Endodermal cell (in vitro differentiated cells): ENCODE measurements at regions not wholly inside any gene's neighbourhood (a gene's known extent, or its start where the extent isn't known, plus 50 kb on each side); places are given as distances from the start of the nearest gene placed in this dataset.

Source experiments
- DNase-seq: peaks from one replicate; pipeline ENCODE4 v3.0.0-alpha.2; 2017
- H3K27ac ChIP-seq: 2 replicates; pipeline ENCODE4 v1.5.1; 2013; ENCODE audit warnings: mild to moderate bottlenecking, low read depth, low read length, moderate library complexity
- H3K27me3 ChIP-seq: 2 replicates; pipeline ENCODE4 v1.6.1; 2013; ENCODE audit warnings: mild to moderate bottlenecking, low read length, moderate library complexity; ENCODE audit not compliant: insufficient read depth, control insufficient read depth, poor library complexity, severe bottlenecking
- H3K36me3 ChIP-seq: 2 replicates; pipeline ENCODE4 v1.7.0; 2013; ENCODE audit warnings: mild to moderate bottlenecking, low read length, moderate library complexity; ENCODE audit not compliant: control insufficient read depth, insufficient read depth
- H3K4me1 ChIP-seq: one replicate; pipeline ENCODE4 v1.7.0; 2013; ENCODE audit warnings: low read length; ENCODE audit not compliant: control insufficient read depth, insufficient read depth
- H3K4me3 ChIP-seq: 2 replicates; pipeline ENCODE4 v1.5.1; 2013; ENCODE audit warnings: mild to moderate bottlenecking, low read length, moderate library complexity
- H3K9ac ChIP-seq: 2 replicates; pipeline ENCODE4 v1.6.1; 2013; ENCODE audit warnings: mild to moderate bottlenecking, low read length, moderate library complexity; ENCODE audit not compliant: poor library complexity, severe bottlenecking; ENCODE audit errors: extremely low read depth
- H3K9me3 ChIP-seq: 2 replicates; pipeline ENCODE4 v1.6.1; 2013; ENCODE audit warnings: mild to moderate bottlenecking, low read length, moderate library complexity; ENCODE audit not compliant: control insufficient read depth
- H3K27ac Mint-ChIP-seq: 2 replicates; pipeline ENCODE4 v1.8.0; 2020; ENCODE audit warnings: mixed read lengths
- H3K27me3 Mint-ChIP-seq: 2 replicates; pipeline ENCODE4 v1.8.0; 2021; ENCODE audit warnings: mild to moderate bottlenecking, mixed read lengths; ENCODE audit not compliant: insufficient read depth
- H3K36me3 Mint-ChIP-seq: 2 replicates; pipeline ENCODE4 v1.8.0; 2020; ENCODE audit warnings: low read depth, mixed read lengths
- H3K4me1 Mint-ChIP-seq: 2 replicates; pipeline ENCODE4 v1.8.0; 2020; ENCODE audit warnings: mixed read lengths
- H3K4me3 Mint-ChIP-seq: 2 replicates; pipeline ENCODE4 v1.8.0; 2020; ENCODE audit warnings: mild to moderate bottlenecking, moderate library complexity, mixed read lengths
- H3K9me3 Mint-ChIP-seq: 2 replicates; pipeline ENCODE4 v1.8.0; 2020; ENCODE audit warnings: mild to moderate bottlenecking, mixed read lengths
- WGBS, 2 experiments: methylation state at CpG; one replicate each; pipeline versions ENCODE4 v1.1.5 to v1.1.7; 2013; ENCODE audit warnings: missing lambda C conversion rate in 2 of 2, mixed read lengths in 1 of 2; ENCODE audit not compliant: insufficient coverage in 1 of 2, insufficient read length in 1 of 2; 5-methylcytosine and 5-hydroxymethylcytosine counted together
- TF ChIP-seq, protein P1 (sequence below): fragments of 200-600 bp; sonication (generic); conservative IDR thresholded peaks from 2 replicates; pipeline ENCODE4 v1.5.0; 2021; ENCODE audit warnings: antibody characterized with exemption, mild to moderate bottlenecking

DNA sequence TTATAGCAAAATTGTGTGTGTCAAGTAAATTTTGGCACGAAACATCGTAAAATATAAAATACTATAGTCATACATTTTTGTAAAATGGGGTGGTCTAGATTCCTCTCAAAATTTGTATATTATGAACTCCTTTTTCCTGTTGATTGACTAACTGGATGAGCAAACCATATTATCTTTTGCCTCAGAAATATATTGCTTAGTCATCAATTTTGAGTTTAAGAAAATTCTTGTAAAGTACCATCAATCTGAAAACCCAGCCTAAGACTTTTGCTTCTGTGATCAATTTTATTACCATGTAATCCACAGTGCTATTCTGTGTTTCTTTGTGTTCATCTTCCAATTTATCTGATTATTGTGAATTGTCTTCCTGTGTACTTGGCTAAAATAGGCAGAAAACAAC lies 98.0 kb upstream of the PCDH18 start:
- H3K9me3 Mint-ChIP-seq: no peaks in the 10 kb centered on the region
- DNase-seq: no peak
- Histone ChIP-seq H3K27me3 (no peaks in the 10 kb centered on the region), H3K9ac (no peak overlapping the region), H3K4me3 (no peak overlapping the region), H3K4me1 (no peaks in the 10 kb centered on the region), H3K36me3 (no peaks in the 10 kb centered on the region), H3K9me3 (no peaks in the 10 kb centered on the region), H3K27ac (no peak overlapping the region)
- no peaks in the 10 kb centered on the region for H3K36me3 Mint-ChIP-seq
- TF ChIP-seq, protein P1, sequence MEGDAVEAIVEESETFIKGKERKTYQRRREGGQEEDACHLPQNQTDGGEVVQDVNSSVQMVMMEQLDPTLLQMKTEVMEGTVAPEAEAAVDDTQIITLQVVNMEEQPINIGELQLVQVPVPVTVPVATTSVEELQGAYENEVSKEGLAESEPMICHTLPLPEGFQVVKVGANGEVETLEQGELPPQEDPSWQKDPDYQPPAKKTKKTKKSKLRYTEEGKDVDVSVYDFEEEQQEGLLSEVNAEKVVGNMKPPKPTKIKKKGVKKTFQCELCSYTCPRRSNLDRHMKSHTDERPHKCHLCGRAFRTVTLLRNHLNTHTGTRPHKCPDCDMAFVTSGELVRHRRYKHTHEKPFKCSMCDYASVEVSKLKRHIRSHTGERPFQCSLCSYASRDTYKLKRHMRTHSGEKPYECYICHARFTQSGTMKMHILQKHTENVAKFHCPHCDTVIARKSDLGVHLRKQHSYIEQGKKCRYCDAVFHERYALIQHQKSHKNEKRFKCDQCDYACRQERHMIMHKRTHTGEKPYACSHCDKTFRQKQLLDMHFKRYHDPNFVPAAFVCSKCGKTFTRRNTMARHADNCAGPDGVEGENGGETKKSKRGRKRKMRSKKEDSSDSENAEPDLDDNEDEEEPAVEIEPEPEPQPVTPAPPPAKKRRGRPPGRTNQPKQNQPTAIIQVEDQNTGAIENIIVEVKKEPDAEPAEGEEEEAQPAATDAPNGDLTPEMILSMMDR: no peak
- H3K27ac Mint-ChIP-seq: no peak overlapping the region
- no peak overlapping the region for H3K4me3 Mint-ChIP-seq
- no peaks in the 10 kb centered on the region for H3K27me3 Mint-ChIP-seq
- peaks cover under 1% of the 10 kb centered on the region for H3K4me1 Mint-ChIP-seq
- WGBS, 2 experiments: 100% methylated on average over 2 of the region's 2 CpGs; no CpG with 5 or more reads in 1 of the 2 experiments

DNA sequence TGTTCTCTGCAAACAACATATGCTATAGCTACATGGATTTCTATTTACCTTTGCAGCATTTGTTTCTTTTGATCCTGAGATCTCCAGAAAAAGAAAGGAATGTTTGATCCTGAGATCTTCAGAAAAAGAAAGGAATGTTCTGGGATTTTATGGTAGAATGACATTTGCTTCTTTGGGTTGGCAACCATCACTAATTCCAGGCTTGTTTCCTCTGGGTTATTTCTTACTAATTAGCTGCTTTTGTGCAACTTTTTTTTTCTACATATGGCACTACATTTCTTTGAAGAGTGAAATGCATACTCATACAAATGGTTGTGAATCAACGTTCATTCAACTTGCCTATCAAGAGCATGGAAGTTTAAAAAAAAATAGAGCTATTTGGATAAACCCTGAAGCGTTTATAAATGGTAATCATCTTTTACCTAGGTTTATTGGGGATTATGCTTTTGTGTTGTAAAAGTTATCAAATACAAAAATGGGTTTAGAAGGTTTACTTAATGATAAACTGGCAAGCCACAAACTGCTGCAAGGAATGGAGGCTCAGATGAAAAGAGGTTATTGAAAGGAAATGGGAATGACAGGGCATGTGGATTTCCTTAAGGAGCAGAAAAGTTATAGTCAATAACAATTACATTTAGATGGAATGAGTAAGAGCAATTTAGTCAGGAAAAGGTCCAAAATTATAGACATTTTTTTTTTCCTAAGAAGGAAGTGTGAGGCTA lies 95.6 kb upstream of the PCDH18 start:
- Mint-ChIP-seq H3K9me3 (no peaks in the 10 kb centered on the region), H3K27me3 (no peaks in the 10 kb centered on the region), H3K4me1 (no peaks in the 10 kb centered on the region), H3K4me3 (no peak overlapping the region), H3K36me3 (no peaks in the 10 kb centered on the region), H3K27ac (no peak overlapping the region)
- H3K27me3 ChIP-seq: no peaks in the 10 kb centered on the region
- WGBS, 2 experiments: 94 to 100% methylated on average over 1 to 2 of the region's 2 CpGs
- H3K9ac ChIP-seq: no peak overlapping the region
- TF ChIP-seq, protein P1: no peak
- H3K4me3 ChIP-seq: no peak overlapping the region
- no peak for DNase-seq
- H3K36me3 ChIP-seq: no peaks in the 10 kb centered on the region
- H3K27ac ChIP-seq: no peak overlapping the region
- no peaks in the 10 kb centered on the region for H3K9me3 ChIP-seq
- no peaks in the 10 kb centered on the region for H3K4me1 ChIP-seq

DNA sequence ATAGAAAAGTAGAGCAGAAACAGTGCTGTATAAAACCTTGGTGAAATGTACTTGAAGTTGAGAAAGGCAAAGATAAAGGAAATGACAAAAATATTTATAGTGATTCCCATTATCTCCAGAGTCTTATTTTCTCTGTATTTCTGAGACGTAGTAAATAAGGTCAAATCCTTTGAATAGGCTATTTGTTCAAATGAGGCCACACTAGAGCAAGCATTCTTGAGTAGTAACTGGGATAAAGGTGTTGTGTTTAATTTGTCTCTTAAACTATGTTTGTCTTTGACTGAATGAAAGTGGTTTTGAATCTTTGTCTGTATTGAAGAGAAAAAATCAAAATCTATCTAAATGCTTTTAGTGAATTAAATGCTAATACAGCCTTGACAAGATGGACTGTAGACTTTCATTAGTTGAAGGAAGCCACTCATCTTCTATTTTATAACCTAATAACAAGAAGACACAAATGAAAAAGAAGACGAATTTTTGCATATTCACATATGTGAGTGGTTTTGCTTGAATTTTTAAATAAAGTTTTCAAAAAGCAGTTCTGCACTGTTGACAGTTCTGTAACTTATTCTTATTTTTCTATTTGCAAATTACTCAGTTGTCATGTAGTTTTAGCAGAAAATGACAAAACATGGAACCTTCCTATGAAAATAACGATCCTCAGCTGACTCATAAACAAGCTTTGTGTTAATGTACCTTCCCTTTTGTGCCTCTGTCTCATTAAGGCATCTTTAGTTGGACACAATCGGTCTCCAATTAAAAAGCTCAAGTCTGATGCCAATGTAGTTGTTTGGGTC lies 94.8 kb upstream of the PCDH18 start:
- 64 to 85% methylated on average over 2 to 4 of the region's 4 CpGs for WGBS, 2 experiments
- H3K9me3 ChIP-seq: no peaks in the 10 kb centered on the region
- no peak overlapping the region for H3K4me3 ChIP-seq
- Mint-ChIP-seq H3K4me3 (no peak overlapping the region), H3K36me3 (no peaks in the 10 kb centered on the region), H3K27ac (no peak overlapping the region), H3K9me3 (no peaks in the 10 kb centered on the region), H3K27me3 (no peaks in the 10 kb centered on the region), H3K4me1 (no peaks in the 10 kb centered on the region)
- TF ChIP-seq, protein P1: no peak
- no peak for DNase-seq
- H3K27me3 ChIP-seq: no peaks in the 10 kb centered on the region
- no peak overlapping the region for H3K27ac ChIP-seq
- no peak overlapping the region for H3K9ac ChIP-seq
- no peaks in the 10 kb centered on the region for H3K4me1 ChIP-seq
- no peaks in the 10 kb centered on the region for H3K36me3 ChIP-seq
